ENCODE measurements at regions not wholly inside any gene's neighbourhood (a gene's known extent, or its start where the extent isn't known, plus 50 kb on each side); places are given as distances from the start of the nearest gene placed in this dataset.

DNA sequence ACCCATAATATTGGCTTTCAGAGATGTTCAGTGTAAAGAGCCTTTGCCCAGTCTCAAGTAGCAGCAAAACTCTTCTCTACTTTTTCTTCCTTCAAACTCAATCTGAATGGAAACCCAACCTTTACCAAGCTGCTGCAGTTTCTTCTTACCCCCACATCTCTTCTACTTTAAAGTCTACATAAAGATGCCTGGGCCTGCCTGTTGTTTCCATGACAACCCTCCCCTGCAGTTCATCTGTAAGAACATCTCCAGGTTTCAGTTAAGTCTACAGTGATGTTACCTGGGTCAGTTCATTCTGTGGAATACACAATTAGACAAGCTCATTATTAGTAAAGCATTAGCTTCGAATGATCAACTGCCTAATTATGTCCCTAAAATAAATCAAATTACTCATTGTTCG, 81.4 kb downstream of the SPANXN3 start:
- TF ChIP-seq, protein P1, sequence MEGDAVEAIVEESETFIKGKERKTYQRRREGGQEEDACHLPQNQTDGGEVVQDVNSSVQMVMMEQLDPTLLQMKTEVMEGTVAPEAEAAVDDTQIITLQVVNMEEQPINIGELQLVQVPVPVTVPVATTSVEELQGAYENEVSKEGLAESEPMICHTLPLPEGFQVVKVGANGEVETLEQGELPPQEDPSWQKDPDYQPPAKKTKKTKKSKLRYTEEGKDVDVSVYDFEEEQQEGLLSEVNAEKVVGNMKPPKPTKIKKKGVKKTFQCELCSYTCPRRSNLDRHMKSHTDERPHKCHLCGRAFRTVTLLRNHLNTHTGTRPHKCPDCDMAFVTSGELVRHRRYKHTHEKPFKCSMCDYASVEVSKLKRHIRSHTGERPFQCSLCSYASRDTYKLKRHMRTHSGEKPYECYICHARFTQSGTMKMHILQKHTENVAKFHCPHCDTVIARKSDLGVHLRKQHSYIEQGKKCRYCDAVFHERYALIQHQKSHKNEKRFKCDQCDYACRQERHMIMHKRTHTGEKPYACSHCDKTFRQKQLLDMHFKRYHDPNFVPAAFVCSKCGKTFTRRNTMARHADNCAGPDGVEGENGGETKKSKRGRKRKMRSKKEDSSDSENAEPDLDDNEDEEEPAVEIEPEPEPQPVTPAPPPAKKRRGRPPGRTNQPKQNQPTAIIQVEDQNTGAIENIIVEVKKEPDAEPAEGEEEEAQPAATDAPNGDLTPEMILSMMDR (conservative IDR thresholded peaks at IDR 0.05; ENCODE audit: low read length): no peak
- TF ChIP-seq EZH2phosphoT487 (IDR thresholded peaks at IDR 0.05; ENCODE audit: borderline replicate concordance, low read depth, low read length): no peak

Data from OCI-LY7 (cell line).